Left cardiac atrium (tissue), 4 donors: ENCODE measurements at regions not wholly inside any gene's neighbourhood (a gene's known extent, or its start where the extent isn't known, plus 50 kb on each side); places are given as distances from the start of the nearest gene placed in this dataset.
A peak's percentile ranks its signal among the peaks of the same experiment; 100 is the strongest.

Experiments used
- ATAC-seq, 2 donors: fragments of 200-7000 bp; cut with Tn5 transposase; one replicate each; pipeline ENCODE4 v1.9.1; 2020; ENCODE audit warnings: mild to moderate bottlenecking in 2 of 2, moderate library complexity in 2 of 2
- DNase-seq: peaks from one replicate; pipeline ENCODE4 v3.0.0-alpha.2; 2020
- intact Hi-C, 2 donors: fragments of 100-400 bp; cut with DNase I; formaldehyde crosslinking; loops; one replicate each; pipeline versions ENCODE4 v1.14.1 to v1.15.1; 2022 to 2023
- donor health status: DM: no; HTN: yes; CAD: no.
- donor health status: DM: no; HTN: yes; CAD: no; lungs with severe emphysema.
- donor health status: DM: yes; HTN: yes; CAD: no.
- donor health status: Dilated cardiomyopathy.

GRCh38 chr18:79607361-79607952 is 72.1 kb upstream of the CTDP1 start:
- intact Hi-C loops: no loop called here
- ATAC-seq (no peak), DNase-seq (peak; percentile 16)

GRCh38 chr18:79608069-79608468 is 71.5 kb upstream of the CTDP1 start:
- DNase-seq (no peak), ATAC-seq (no peak)
- intact Hi-C loops: no loop called here

DNA sequence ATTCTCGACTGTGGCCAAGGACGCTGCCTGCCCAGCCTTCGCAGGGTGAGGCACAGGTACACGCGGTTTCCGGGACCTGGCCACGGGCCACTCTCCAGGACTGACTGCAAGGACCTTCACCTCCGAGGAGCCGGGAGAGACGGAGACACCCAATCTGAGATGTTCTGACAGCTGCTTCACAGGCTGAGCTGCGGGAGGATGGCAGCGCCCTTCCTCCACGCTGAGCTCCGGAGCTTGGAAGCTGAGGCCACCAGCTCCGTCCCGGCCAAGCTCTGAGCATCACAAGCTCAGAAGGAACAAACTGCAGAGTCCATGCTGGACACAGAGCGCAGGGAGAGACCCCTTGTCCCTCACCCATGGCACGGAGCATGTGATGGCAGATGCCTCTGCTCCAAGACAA is 71.1 kb upstream of the CTDP1 start:
- intact Hi-C loops: no loop called here
- DNase-seq (no peak), ATAC-seq (no peak)

DNA sequence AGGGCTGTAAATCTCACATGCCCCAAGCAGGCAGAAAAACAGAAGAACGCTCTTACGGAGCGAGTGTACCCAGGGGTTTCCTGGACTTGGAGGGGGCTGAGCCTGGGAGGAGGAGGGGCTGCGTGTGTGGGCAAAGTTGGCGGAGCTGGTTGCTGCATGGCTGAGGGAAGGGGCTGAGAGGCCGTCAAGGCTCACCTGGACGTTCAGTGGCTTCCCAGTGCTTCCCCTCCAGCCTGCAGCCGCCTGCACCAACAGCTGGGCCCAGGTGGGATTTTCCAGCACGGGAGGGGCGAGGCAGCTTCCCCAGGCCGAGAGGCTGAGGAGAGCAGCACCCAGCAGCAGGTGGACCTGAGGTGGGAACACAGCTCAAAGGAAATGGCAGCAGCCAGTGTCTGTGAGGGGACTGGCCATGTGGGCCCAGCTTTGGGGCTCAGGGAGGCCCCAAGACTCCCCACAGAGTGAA is 70.6 kb upstream of the CTDP1 start:
- no peak for DNase-seq

DNA sequence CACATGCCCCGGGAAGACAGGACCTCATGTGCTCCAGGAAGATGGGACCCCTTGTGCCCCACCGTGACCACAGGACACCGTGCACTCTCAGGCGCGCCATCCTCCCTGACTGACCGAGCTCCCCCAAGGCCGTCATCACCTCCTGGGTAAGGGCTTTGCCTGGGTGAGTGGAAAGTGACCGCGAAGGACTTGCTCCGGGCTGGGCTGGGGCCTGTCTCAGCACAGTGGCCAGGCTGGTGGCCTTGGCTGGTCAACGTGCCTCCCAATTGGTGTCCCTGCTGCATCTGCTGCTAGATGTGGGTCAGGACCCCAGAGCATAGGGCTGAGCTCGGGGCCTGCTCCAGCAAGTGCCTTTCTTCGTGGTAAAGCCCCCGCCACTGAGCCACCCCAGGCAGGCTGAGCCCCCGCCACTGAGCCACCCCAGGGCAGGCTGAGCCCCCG is 69.7 kb upstream of the CTDP1 start:
- no peak for ATAC-seq
- DNase-seq: no peak
- intact Hi-C loops: no loop called here

More for the DNA sequence above, 70.6 kb upstream of the CTDP1 start:
- ATAC-seq: no peak
- intact Hi-C loops: no loop called here

DNA sequence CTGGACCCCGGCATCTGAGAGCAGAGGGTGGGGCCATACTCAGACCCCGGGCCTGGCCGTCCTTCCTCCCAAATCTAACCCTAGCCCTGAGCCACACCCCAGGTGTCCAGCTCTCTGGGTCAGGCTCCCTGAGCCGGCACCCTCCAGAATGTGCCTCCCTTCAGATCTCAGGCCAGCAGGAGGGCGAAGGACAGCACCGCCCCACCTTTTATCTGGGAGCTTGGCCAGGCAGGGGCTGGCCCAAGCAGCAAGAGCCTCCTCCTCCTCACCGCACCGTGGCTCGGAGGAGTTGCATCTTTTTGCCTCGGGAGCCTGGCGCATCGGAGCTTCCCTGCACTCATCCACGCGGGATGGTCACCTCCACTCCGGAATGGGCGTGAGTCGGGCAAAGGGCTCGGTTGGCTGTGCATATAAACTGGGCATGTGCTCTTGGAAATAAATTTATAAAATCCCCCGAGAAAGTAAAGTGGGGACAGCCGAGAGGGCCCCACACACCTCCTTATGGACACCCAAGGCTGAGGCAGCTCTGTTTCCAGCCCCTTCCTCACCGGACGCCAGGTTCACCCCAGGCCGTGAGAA is 69.1 kb upstream of the CTDP1 start:
- peak in 1 of 2 donors; percentile 83 for ATAC-seq
- intact Hi-C loops: no loop called here
- DNase-seq: peak; percentile 51

DNA sequence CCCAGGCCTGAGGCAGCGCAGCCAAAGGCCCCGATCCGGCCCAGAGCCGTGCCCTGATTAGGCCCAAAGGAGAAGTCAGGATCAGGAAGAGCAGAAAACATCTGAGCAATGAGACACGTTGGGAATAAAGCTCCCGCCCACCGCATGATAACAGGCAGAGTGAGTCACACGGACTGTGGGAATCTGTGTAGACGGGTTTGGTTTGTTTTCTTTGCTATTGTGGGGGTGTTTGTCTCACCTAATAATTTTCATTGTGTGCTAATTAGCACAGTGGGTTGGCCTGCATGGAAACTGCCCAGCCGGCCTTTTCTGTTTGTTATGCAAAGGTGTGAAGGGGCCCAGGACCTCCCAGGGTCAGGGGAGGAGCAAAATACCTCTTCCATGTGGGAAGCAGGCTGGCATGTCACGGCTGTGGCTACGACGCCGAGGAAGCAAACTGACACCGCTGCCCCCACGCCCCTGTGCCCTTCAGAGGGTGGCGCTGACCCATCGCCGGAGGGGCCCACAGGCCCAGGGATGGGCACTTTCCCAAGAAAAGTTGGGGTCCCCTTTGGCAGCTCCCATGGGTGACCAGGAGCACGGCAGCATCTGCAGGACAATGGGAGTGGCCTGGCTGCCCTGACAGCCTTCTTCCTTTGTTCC is 68.4 kb upstream of the CTDP1 start:
- ATAC-seq: peak; percentile 76 to 97
- intact Hi-C loops: no loop called here
- peak; percentile 76 for DNase-seq

DNA sequence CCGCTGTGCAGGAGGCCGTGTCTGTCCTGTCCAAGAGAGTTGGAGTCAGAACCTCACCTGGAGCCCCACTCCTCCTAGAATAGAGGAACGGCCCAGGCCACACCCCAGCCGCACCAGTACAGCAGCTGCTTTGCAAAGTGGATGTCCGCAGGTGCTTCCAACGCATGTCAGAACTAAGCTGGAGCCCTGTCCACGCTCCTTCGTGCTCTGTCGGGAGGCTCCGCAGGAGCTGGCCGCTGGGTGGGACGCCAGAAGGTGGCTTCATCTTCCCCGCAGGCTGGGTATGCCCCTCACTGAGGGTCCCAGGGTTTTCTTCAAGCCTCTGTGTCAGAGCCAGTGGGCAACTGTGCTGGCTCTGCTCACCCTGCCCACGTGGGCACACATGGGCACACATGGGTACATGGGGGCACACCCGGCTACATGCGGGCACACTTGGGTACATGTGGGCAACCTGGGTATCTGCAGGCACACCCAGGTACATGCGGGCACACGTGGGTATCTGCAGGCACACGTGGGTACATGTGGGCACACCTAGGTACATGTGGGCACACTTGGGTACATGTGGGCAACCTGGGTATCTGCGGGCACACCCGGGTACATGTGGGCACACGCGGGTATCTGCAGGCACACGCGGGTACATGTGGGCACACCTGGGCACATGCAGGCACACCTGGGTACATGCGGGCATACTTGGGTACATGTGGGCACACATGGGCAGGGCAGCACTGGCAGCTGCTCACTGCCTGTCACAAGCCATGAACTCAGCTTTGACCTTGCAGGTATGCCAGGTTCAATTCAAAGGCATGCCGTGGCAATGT is 67.1 kb upstream of the CTDP1 start:
- ATAC-seq (no peak), DNase-seq (no peak)
- intact Hi-C loops: no loop called here

GRCh38 chr18:79613186-79613931 is 66.2 kb upstream of the CTDP1 start:
- DNase-seq: no peak
- no peak for ATAC-seq
- intact Hi-C loops: no loop called here

DNA sequence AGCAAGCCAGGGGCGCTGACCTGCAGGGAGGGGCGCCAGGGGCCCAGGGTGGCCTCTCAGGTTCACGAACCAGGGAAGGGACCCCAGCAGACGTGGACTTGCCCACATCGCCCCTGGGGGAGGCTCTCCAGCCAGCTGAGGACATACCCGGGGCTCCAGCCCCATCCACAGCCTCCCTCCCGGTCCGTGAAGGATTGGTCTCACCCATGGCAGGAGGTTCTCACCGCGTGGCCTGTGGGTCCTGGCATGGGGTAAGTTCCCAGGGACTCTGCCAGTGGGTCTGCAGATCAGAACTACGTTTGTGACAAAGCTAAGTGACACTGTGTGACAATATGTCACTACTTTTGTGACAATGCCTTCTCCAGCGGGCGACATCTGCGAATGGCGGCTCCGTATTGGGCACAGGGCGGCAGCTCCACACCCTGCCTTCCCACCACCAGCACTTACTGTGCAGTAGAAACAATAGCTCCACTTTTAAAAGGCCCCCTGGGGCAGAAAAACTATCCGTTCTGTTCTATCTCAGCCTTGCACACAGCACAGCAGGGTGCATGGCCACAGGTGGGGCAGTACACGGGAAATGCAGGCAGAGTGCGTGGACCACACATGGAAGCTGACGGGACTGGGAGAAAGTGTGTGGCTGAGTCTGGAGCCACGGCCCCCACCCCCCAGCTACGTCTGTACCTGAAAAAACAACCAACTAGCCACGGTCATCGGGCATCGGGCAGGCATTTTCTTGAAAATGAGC is 65.2 kb upstream of the CTDP1 start:
- intact Hi-C loops: no loop called here
- DNase-seq (no peak), ATAC-seq (no peak)

DNA sequence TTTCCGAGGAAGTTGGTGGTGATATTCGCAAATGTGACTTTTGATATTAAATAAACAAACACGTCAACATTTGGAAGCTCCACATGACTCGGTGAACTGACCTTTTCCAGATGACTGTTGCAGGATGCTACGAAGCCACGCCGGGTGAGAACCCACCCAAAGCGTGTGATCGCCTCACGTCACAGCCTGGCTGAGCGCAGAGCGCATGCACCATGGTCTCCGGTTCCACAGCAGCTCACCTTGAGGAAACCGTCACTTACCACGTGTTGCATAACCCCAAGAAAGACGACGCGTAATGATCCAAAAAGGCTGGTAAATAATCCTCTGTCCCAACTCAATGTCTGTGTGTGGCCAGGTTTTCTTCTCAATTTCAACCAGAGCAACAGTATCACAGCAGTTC is 64.5 kb upstream of the CTDP1 start:
- intact Hi-C loops: no loop called here
- no peak for DNase-seq
- no peak for ATAC-seq

GRCh38 chr18:79615586-79615985 is 64.0 kb upstream of the CTDP1 start:
- ATAC-seq (no peak), DNase-seq (no peak)
- intact Hi-C loops: no loop called here

- peak; percentile 53 to 68 for ATAC-seq
- no peak for DNase-seq
- intact Hi-C loops: no loop called here
These were observed 62.7 kb upstream of the CTDP1 start for GRCh38 chr18:79616651-79617510.

DNA sequence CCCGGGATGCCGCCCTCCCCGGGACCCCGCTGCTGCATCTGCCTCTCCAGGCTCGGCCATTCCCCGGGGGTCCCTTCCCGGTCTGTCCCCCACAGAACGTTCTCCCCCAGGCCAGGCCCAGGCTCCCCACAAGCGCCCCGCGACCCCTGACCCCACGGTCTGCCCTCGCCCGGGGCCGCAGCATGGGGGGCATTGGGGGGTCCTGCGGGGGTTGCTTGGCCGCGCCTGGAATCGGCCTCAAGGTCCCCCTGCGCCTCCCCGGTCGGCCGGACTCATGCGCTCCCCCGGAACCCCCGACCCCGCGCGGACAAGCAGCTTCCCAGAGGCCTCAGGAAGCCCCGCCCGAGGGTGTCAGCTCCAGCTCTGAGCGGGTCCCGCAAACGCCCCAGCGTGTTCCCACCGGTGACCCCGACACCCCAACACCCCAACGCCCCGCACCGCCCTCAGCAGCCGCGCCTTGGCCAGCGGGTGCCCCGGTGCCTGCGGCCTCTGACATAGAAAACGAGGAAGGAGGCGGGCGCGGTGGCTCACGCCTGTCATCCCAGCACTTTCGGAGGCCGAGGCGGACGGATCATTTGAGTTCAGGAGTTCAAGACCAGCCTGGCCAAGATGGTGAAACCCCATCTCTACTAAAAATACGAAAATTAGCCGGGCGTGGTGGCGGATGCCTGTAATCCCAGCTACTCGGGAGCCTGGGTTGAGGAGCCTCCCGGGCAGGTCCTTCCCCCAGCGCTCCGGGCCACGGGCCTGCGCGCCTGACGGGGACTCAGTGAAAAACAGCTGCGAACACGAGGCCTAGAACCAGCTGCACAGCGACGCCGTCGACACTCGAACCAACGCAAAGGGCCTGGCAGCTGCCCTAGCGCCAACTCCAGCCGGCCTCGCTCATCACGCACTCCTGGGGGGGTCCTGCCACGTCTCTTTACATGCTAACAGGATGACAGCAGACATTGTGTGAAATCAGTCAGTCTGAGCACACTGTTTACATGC is 61.8 kb upstream of the CTDP1 start:
- intact Hi-C loops: no loop called here
- peak; percentile 22 for DNase-seq

GRCh38 chr18:79620576-79621165 is 58.9 kb upstream of the CTDP1 start:
- peak; percentile 4 for DNase-seq

More for the DNA sequence above, 61.8 kb upstream of the CTDP1 start:
- ATAC-seq: no peak

GRCh38 chr18:79621501-79621900 is 58.1 kb upstream of the CTDP1 start:
- intact Hi-C loops: no loop called here
- DNase-seq (peak; percentile 2), ATAC-seq (no peak)

More at GRCh38 chr18:79620576-79621165, 58.9 kb upstream of the CTDP1 start:
- ATAC-seq: no peak
- intact Hi-C loops: no loop called here
